HG03025 (cell line): ENCODE measurements at regions not wholly inside any gene's neighbourhood (a gene's known extent, or its start where the extent isn't known, plus 50 kb on each side); places are given as distances from the start of the nearest gene placed in this dataset.

Source experiments
- ATAC-seq: cut with Tn5 transposase; IDR thresholded peaks from one replicate; pipeline ENCODE4 v1.9.1; 2021; ENCODE audit warnings: mild to moderate bottlenecking, moderate library complexity; ENCODE audit not compliant: unreplicated experiment, low FRiP score

- no peak for ATAC-seq
These were observed 348.3 kb downstream of the UQCRFS1 start for GRCh38 chr19:28864577-28865042.

GRCh38 chr19:28864024-28864503, 348.9 kb downstream of the UQCRFS1 start:
- ATAC-seq = no peak

GRCh38 chr19:28862238-28862637, 350.7 kb downstream of the UQCRFS1 start:
- ATAC-seq = no peak

- no peak for ATAC-seq
These were observed 353.1 kb downstream of the UQCRFS1 start for GRCh38 chr19:28859811-28860210.

- no peak for ATAC-seq
These were observed 354.0 kb downstream of the UQCRFS1 start for GRCh38 chr19:28858933-28859332.

- ATAC-seq = no peak
These were observed 355.0 kb downstream of the UQCRFS1 start for GRCh38 chr19:28857967-28858366.

- no peak for ATAC-seq
These were observed 357.7 kb downstream of the UQCRFS1 start for GRCh38 chr19:28855216-28855615.

GRCh38 chr19:28847468-28847867, 365.5 kb downstream of the UQCRFS1 start:
- ATAC-seq = no peak

- no peak for ATAC-seq
These were observed 366.7 kb downstream of the UQCRFS1 start for GRCh38 chr19:28846094-28846812.

- ATAC-seq = no peak
These were observed 369.0 kb downstream of the UQCRFS1 start for GRCh38 chr19:28843761-28844492.

- no peak for ATAC-seq
These were observed 371.4 kb downstream of the UQCRFS1 start for GRCh38 chr19:28841531-28841930.

- ATAC-seq = no peak
These were observed 372.1 kb downstream of the UQCRFS1 start for GRCh38 chr19:28840891-28841290.

GRCh38 chr19:28839455-28839854, 373.5 kb downstream of the UQCRFS1 start:
- ATAC-seq = no peak

- ATAC-seq = no peak
These were observed 374.0 kb downstream of the UQCRFS1 start for GRCh38 chr19:28838909-28839308.

GRCh38 chr19:28836421-28836820, 376.5 kb downstream of the UQCRFS1 start:
- no peak for ATAC-seq

- ATAC-seq = no peak
These were observed 378.0 kb downstream of the UQCRFS1 start for GRCh38 chr19:28834996-28835395.

GRCh38 chr19:28831462-28831861, 381.5 kb downstream of the UQCRFS1 start:
- no peak for ATAC-seq

GRCh38 chr19:28829762-28830161, 383.2 kb downstream of the UQCRFS1 start:
- no peak for ATAC-seq

- ATAC-seq = no peak
These were observed 383.6 kb downstream of the UQCRFS1 start for GRCh38 chr19:28829359-28829758.

- no peak for ATAC-seq
These were observed 384.6 kb downstream of the UQCRFS1 start for GRCh38 chr19:28828276-28828870.

GRCh38 chr19:28827382-28827781, 385.6 kb downstream of the UQCRFS1 start:
- no peak for ATAC-seq
